Keratinocyte (primary cell): ENCODE measurements at regions not wholly inside any gene's neighbourhood (a gene's known extent, or its start where the extent isn't known, plus 50 kb on each side); places are given as distances from the start of the nearest gene placed in this dataset.

Experiments used
- EZH2 ChIP-seq: IDR thresholded peaks from one replicate; pipeline ENCODE4 v1.6.1; 2012; ENCODE audit warnings: inconsistent platforms, mild to moderate bottlenecking, low read length, moderate library complexity
- TF ChIP-seq, protein P1 (sequence below), 3 experiments: IDR thresholded peaks in 1 of 3; conservative IDR thresholded peaks in 1 of 3; optimal IDR thresholded peaks in 1 of 3; 2 replicates in 2 of 3; 3 replicates in 1 of 3; pipeline versions ENCODE3 to v1.5.1; 2011; ENCODE audit warnings: low read length in 3 of 3, mild to moderate bottlenecking in 3 of 3, moderate library complexity in 2 of 3, control low read depth in 1 of 3, inconsistent platforms in 1 of 3; ENCODE audit not compliant: insufficient read depth in 2 of 3; ENCODE audit errors: extremely low read depth in 1 of 3

DNA sequence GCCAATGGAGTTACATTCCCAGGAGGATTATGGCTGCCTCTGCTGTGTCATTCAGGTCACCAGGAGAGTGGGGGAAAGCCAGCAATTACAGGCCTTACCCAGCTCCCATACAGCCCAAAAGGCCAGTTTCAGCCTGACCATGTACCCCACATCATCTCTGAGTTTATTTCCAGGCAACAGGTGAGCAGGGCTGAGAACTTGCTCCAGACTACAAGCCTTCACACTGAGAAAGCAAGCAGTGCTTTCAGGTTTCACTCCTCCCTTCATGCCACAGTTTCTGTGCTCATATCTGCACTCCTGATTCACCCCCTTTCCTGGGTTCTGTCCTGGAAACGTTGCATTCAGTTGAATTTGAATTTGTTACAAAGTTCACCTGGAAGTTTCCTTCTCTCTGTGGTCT is 68.1 kb upstream of the ABI3BP start:
- TF ChIP-seq, protein P1, sequence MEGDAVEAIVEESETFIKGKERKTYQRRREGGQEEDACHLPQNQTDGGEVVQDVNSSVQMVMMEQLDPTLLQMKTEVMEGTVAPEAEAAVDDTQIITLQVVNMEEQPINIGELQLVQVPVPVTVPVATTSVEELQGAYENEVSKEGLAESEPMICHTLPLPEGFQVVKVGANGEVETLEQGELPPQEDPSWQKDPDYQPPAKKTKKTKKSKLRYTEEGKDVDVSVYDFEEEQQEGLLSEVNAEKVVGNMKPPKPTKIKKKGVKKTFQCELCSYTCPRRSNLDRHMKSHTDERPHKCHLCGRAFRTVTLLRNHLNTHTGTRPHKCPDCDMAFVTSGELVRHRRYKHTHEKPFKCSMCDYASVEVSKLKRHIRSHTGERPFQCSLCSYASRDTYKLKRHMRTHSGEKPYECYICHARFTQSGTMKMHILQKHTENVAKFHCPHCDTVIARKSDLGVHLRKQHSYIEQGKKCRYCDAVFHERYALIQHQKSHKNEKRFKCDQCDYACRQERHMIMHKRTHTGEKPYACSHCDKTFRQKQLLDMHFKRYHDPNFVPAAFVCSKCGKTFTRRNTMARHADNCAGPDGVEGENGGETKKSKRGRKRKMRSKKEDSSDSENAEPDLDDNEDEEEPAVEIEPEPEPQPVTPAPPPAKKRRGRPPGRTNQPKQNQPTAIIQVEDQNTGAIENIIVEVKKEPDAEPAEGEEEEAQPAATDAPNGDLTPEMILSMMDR (optimal IDR thresholded peaks at IDR 0.05 in 1 of 3, IDR thresholded peaks at IDR 0.05 in 1 of 3, conservative IDR thresholded peaks at IDR 0.05 in 1 of 3; ENCODE audit: extremely low read depth in 1 of 3, insufficient read depth in 2 of 3, low read length in 3 of 3), result no peak
- no peak for TF ChIP-seq EZH2
